GM21737 (cell line): ENCODE measurements at regions not wholly inside any gene's neighbourhood (a gene's known extent, or its start where the extent isn't known, plus 50 kb on each side); places are given as distances from the start of the nearest gene placed in this dataset.
"Not testable (repeated sequence)": the region's sequence is repeated elsewhere in the genome, so short reads cannot be mapped to it uniquely, and the experiment has no call there.

Source experiments
- ATAC-seq: cut with Tn5 transposase; IDR thresholded peaks from one replicate; pipeline ENCODE4 v1.9.1; 2021; ENCODE audit warnings: mild to moderate bottlenecking, moderate library complexity; ENCODE audit not compliant: unreplicated experiment

DNA sequence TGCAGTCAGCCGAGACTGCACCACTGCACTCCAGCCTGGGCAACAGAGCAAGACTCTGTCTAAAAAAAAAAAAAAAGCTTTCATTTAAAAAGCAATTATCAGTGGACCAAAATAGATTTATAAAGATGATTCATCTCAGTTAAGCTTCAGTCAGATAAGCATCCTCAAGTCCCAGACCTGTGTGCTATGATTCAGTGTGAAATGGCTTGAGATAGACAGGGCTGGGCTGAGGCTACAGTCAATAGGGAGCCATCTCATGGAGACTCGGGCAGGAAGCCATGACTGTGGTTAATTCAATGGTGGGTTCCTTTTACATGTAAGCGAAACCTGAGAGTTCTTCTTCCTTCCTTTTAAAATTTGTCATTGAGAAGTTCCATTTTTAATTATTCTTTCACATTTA is 276.0 kb downstream of the TFAP2A start:
- no peak for ATAC-seq

GRCh38 chr6:10136636-10137035 is 278.2 kb downstream of the TFAP2A start:
- ATAC-seq: no peak

DNA sequence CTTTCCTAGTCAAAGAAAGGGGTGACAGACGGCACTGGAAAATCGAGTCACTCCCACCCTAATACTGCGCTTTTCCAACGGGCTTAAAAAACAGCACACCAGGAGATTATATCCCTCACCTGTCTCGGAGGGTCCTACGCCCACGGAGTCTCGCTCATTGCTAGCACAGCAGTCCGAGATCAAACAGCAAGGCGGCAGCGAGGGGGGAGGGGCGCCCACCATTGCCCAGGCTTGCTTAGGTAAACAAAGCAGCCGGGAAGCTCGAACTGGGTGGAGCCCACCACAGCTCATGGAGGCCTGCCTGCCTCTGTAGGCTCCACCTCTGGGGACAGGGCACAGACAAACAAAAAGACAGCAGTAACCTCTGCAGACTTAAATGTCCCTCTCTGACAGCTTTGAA is 280.7 kb downstream of the TFAP2A start:
- not testable (repeated sequence) for ATAC-seq

GRCh38 chr6:10128721-10129120 is 286.2 kb downstream of the TFAP2A start:
- ATAC-seq: no peak

GRCh38 chr6:10122164-10122563 is 292.7 kb downstream of the TFAP2A start:
- no peak for ATAC-seq

DNA sequence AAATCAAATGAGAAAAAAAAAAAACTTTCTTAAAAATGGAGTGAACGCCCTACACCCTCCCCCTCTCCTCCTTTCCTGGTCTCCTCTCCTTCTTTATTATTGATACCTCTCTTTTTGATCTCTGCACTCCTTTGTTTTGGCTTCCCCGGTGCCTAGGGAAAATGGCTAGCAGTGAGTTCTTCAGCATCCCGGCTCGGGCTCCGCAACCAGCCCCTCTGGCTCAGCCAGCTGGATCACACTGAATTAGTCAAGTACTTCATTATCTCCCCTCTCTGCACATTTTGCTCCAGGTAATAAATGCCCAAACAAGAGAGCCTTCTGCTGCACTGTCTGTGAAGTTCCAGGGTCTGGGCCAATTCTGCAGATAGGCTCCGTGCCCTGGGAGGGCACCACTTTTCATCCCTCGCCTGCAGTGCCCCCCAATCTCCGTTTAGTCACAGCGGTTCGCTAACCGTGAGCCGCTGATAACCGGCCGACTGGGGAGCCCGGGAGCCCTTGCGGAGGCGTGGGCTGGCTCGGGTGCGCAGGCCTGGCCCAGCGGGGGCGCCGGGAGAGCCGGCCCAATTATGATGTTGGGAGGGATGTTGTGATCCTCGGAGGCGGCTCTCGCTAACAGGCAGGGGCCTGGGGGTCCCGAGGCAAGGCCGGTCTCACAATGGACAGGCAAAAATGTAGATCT is 301.9 kb downstream of the TFAP2A start:
- ATAC-seq: no peak

DNA sequence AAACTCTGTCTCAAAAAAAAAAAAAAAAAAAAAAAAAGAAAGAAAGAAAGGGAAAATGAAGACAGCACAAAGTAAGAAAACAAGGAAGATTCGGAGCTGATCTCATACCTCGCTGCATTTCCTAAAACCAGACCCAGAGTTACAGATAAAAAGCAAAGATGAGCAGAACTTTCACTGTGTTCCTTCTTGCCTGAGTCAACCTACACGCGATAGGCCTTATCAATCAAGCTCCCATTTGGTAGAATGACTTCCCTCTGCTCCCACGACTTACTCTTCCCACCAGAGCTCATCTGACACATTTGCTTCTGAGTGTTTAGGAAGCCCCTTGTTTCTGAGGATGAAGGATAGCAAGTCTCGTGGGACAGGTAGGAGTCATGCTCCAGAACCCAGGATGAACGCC is 302.9 kb downstream of the TFAP2A start:
- ATAC-seq: no peak

- ATAC-seq: no peak
Measured at GRCh38 chr6:10101551-10102252, 313.2 kb downstream of the TFAP2A start.

DNA sequence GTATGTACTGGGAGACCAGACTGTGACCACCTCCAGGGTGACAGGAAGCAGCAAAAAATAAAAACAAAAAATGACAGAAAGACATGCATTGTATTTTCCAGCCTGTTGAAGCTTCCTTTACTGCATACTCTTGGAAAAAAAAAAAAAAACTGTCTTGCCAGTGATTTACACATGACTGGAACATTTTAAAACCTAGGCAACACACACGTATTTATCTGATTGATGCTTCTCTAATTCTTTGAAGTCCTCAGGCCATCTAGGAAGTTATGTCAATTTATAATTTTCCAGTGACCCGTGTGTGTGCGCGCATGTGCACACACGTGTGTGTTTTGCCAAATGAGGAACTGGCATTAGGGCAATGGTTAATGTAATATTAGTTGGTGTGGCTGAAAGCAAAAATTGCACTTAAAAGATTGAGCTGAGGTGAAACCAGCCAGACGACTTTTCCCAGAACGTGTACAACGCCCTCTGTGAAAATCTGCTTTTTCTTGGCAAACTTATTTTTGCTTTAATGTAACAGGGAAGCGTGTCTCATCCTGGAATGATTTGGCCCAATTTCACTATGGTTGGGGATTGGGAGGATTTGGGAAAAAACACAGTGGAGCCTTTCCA is 315.2 kb downstream of the TFAP2A start:
- no peak for ATAC-seq

DNA sequence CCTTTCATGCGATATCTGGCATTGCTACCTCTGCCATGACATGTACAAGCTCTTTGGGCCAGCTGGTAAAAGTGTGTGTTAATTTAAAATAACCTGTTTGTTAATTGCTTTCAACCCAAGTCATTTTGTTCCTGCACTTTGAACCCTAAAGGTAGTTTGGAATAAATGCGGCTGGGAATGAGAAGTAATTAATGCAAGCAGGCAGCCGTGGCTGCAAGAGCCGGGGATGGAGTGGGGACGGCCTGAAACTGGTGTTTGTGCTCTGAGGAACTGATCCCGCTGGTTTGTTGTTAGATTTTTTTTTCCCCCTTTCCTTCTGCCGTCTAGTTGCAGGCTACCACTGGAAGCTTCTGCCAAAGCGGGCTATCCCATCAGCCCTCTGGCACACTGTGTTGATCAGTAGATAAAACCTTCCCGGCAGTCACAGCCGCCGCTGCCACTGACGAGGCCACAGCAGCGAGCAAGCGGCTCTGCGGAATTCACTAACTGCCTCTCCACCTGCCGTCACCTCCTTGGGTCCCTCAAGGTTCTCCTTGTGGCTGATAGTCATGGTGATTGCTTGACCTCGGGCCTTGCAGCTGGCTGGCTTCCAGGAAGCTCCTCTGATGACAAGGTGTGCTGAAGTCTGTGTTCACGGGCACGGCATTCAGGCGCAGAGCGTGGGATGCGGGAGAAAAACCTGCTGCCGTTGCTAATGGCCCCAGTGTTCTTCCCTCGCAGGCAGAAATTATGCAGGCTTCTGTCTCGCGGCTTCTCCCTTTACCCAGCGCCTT is 315.9 kb downstream of the TFAP2A start:
- ATAC-seq: no peak

DNA sequence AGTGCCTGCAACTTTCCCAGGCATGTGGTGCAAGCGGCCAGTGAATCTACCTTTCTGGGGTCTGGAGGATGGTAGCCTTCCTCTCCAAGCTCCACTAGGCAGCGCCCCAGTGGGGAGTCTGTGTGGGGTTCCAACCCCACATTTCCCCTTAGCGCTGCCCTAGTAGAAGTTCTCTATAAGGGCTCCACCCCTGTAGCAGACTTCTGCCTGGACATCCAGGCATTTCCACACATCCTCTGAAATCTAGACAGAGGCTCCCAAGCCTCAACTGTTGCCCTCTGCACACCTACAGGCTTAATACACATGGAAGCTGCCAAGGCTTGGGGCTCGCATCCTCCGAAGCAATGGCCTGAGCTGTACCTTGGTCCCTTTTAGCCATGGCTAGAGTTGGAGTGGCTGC is 321.6 kb downstream of the TFAP2A start:
- ATAC-seq: no peak

- no peak for ATAC-seq
Measured at GRCh38 chr6:10084111-10084986, 330.5 kb downstream of the TFAP2A start.

DNA sequence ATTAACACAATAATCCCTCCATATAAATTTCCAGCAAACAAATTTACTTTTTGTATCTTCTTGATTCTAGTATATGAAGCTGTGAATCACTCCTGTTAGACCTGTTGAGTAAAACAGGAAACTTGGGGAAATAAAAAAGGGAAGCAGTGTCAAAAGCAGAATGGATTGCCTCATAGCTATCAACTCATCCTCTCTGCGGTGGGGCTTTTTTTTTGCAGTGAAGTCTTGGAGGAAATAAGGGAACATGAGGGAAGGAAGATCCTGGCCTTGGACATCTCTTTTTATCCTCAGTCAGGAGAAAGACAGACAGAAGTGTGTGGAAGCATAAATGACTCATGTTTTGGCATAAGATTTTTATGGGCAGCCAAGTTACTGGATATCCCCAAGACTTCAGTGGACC is 332.5 kb downstream of the TFAP2A start:
- no peak for ATAC-seq

- no peak for ATAC-seq
Measured at GRCh38 chr6:10081957-10082356, 332.9 kb downstream of the TFAP2A start.

GRCh38 chr6:10081075-10081474 is 333.8 kb downstream of the TFAP2A start:
- ATAC-seq: no peak

GRCh38 chr6:10080561-10080960 is 334.3 kb downstream of the TFAP2A start:
- ATAC-seq: no peak

DNA sequence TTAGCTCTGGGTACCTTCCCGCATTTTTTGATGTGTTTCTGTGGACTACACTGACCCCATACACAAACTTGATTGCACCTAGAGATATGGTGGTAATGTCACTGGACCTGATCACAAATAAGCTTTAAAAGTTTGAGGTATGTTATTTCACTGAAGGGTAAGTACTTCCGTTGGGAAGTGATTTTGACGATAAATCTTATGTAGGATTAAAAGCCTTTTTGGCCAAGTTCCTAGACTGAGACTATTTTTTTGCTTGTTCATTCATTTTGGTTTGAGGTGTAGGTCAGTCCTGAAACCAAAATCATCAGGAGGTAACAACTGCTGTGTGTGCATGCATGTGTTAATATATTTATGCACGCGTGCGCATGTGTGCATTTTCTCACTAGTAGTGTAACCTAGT is 336.3 kb downstream of the TFAP2A start:
- no peak for ATAC-seq

DNA sequence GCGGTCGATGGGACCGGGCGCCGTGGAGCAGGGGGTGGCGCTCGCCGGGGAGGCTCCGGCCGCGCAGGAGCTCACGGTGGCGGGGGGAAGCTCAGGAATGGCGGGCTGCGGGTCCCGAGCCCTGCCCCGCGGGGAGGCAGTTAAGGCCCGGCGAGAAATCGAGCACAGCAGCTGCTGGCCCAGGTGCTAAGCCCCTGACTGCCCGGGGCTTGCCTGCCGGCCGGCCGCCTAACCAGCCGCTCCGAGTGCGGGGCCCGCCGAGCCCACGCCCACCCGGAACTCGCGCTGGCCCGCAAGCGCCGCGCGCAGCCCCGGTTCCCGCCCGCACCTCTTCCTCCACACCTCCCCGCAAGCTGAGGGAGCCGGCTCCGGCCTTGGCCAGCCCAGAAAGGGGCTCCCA is 340.1 kb downstream of the TFAP2A start:
- ATAC-seq: not testable (repeated sequence)

DNA sequence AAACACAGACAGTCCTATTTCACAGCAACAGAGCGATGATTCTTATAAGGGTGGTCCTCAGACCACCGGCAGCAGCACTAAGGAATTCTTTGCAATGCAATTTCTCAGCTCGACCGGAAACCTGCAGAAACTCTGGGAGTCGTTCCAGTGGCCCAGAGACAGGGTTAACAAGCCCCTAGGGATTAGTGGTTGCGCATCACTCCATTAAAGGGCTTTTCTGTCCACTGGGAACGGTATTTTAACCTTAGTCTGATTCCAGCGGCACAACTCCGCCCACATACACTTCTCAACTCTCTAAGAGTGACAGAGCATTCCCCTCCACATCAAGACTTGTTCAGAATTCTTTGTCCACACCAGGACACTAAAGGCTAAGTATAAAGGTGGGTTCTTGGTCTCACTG is 341.5 kb downstream of the TFAP2A start:
- no peak for ATAC-seq

- no peak for ATAC-seq
Measured at GRCh38 chr6:10071631-10072220, 343.1 kb downstream of the TFAP2A start.
